Large intestine (tissue), 3 donors: ENCODE measurements at regions not wholly inside any gene's neighbourhood (a gene's known extent, or its start where the extent isn't known, plus 50 kb on each side); places are given as distances from the start of the nearest gene placed in this dataset.

ENCODE experiments used
- DNase-seq, 2 donors: peaks; one replicate each; pipeline versions ENCODE4 v3.0.0 to v3.0.0-alpha.2; 2013
- H3K27ac ChIP-seq: one replicate; pipeline ENCODE4 v1.5.1; 2013; ENCODE audit warnings: low read length
- H3K27me3 ChIP-seq: 2 replicates; pipeline ENCODE4 v1.6.1; 2013; ENCODE audit warnings: low read length; ENCODE audit not compliant: control insufficient read depth, insufficient read depth
- H3K36me3 ChIP-seq: 2 replicates; pipeline ENCODE4 v1.6.1; 2013; ENCODE audit warnings: low read length; ENCODE audit not compliant: control insufficient read depth, insufficient read depth
- H3K4me1 ChIP-seq: one replicate; pipeline ENCODE4 v1.6.1; 2013; ENCODE audit warnings: low read length; ENCODE audit not compliant: control insufficient read depth, insufficient read depth
- H3K4me3 ChIP-seq: one replicate; pipeline ENCODE4 v1.5.1; 2013; ENCODE audit warnings: low read length
- H3K9me3 ChIP-seq: one replicate; pipeline ENCODE4 v1.6.1; 2013; ENCODE audit warnings: mild to moderate bottlenecking, low read depth, low read length, moderate library complexity; ENCODE audit not compliant: control insufficient read depth
- WGBS: methylation state at CpG from one replicate; pipeline ENCODE4 v1.1.5; 2013; ENCODE audit warnings: low lambda C conversion rate; ENCODE audit not compliant: insufficient coverage; 5-methylcytosine and 5-hydroxymethylcytosine counted together

DNA sequence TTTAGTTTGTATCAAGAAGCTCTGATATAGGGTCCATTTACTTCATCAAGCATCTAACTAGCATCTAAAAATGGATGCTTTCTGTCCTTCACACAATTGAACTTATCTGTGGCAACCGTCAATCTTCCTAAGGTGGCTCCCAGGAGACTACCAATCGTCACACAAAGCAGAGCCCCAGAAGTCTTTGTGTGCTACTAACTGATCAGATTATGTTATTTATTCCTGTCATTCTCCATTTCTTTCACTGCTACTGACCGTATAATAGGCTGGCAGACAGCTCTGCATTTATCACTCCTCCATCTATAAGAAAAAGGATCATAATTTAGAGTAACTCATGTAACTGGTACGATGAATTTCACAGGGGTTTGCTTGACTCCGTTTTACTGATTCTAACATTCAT, 585.0 kb upstream of the NXPH2 start:
- no peak for DNase-seq
- H3K36me3 ChIP-seq: no peaks in the 10 kb centered on the region
- H3K4me1 ChIP-seq: no peaks in the 10 kb centered on the region
- no CpG with 5 or more reads among the region's 5 CpGs for WGBS
- no peaks in the 10 kb centered on the region for H3K27me3 ChIP-seq
- no peak overlapping the region for H3K4me3 ChIP-seq
- no peaks in the 10 kb centered on the region for H3K9me3 ChIP-seq
- no peak overlapping the region for H3K27ac ChIP-seq

GRCh38 chr2:139360654-139361053, 580.5 kb upstream of the NXPH2 start:
- no peaks in the 10 kb centered on the region for H3K4me1 ChIP-seq
- H3K4me3 ChIP-seq: no peak overlapping the region
- no peak for DNase-seq
- H3K9me3 ChIP-seq: no peaks in the 10 kb centered on the region
- no peak overlapping the region for H3K27ac ChIP-seq
- no peaks in the 10 kb centered on the region for H3K27me3 ChIP-seq
- 57% methylated on average over 1 of the region's 1 CpG for WGBS
- no peaks in the 10 kb centered on the region for H3K36me3 ChIP-seq

DNA sequence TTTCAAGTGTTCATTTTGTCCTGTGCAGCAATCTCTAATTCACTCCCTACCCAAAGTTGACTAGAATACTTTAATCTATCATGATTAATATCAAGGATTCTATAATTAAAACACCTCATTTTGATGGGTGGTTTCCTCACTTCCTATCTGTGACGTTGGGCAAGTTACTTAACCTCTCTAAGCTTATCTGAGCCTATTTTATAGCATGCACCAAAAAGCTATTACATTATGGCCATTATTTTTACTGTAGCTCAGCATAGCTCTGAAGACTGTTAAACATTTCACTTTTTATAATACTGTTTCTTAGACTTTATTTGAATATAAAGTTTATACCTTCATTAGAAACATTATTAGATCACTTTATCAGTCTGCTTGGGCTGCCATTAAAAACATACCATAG, 579.6 kb upstream of the NXPH2 start:
- no peaks in the 10 kb centered on the region for H3K27me3 ChIP-seq
- H3K4me1 ChIP-seq: no peaks in the 10 kb centered on the region
- no peak overlapping the region for H3K27ac ChIP-seq
- no peak for DNase-seq
- H3K36me3 ChIP-seq: no peaks in the 10 kb centered on the region
- 33% methylated on average over 1 of the region's 1 CpG for WGBS
- H3K4me3 ChIP-seq: no peak overlapping the region
- H3K9me3 ChIP-seq: no peaks in the 10 kb centered on the region

DNA sequence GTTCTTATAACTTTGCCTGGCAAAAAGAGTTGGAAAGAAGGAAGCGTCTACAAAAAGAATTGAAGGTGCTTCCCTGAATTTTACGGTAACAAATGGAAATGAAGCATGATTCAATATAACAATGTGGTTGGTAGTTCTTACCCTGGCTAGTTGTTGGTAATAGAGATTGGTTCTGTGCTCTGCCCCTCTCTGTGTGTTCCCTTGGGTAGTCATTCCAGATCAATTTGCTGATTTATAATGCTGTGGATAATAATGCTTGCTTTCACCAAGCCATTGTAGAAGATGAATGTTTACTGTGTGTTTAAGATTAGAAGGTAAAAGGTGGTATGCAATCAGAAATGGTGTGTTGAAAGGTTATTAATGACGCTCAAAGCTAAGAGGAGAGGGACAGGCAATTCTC, 577.8 kb upstream of the NXPH2 start:
- WGBS: 79% methylated on average over 3 of the region's 3 CpGs
- Histone ChIP-seq H3K27me3 (no peaks in the 10 kb centered on the region), H3K4me3 (no peak overlapping the region), H3K27ac (no peak overlapping the region), H3K36me3 (no peaks in the 10 kb centered on the region), H3K9me3 (peaks cover 3% of the 10 kb centered on the region), H3K4me1 (no peaks in the 10 kb centered on the region)
- no peak for DNase-seq

DNA sequence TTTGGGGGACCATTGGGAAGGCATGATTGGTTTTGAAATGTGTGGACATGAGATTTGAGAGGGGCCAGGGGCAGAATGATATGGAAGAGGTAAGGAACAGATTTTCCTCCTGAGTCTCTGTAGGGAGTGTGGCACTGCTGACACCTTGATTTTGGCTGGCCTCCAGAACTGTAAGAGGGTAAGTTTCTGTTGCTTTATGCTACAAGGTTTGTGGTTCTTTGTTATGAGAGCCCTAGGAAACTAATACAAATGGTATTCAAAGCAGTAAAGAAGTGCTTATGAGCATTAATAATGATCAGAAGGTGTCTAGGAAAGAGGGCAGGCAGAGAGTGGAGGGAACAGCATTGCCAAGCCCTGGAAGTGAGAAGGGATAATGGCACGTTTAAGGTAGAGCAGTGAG, 574.3 kb upstream of the NXPH2 start:
- H3K36me3 ChIP-seq: no peaks in the 10 kb centered on the region
- H3K9me3 ChIP-seq: peaks cover 3% of the 10 kb centered on the region
- no peak overlapping the region for H3K27ac ChIP-seq
- WGBS: no CpG with 5 or more reads among the region's 1 CpG
- no peaks in the 10 kb centered on the region for H3K4me1 ChIP-seq
- no peak overlapping the region for H3K4me3 ChIP-seq
- no peak for DNase-seq
- no peaks in the 10 kb centered on the region for H3K27me3 ChIP-seq

GRCh38 chr2:139353874-139354273, 573.7 kb upstream of the NXPH2 start:
- peaks cover 3% of the 10 kb centered on the region for H3K9me3 ChIP-seq
- no peak overlapping the region for H3K4me3 ChIP-seq
- no peak for DNase-seq
- no peaks in the 10 kb centered on the region for H3K27me3 ChIP-seq
- H3K36me3 ChIP-seq: no peaks in the 10 kb centered on the region
- WGBS: no CpG with 5 or more reads among the region's 1 CpG
- H3K27ac ChIP-seq: no peak overlapping the region
- H3K4me1 ChIP-seq: no peaks in the 10 kb centered on the region

DNA sequence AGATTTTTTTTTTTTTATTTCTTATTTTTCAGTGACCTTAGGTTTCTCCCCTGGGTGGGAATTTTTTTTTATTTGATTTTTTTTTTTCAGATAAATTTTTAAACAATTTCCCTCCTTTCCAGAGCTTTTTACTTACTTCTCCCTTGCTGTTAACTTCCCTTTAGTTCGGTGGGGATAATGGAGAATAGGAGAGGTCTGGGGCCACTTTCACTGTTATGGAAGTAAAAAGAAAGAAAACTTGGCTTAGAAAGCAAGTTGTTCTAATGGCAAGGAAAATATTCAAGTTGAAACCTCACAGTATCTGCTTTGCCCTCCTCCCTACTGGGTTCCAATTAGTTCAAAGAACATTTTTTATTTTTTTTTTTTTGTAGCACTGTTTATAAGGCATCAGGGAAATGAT, 537.1 kb upstream of the NXPH2 start:
- Histone ChIP-seq H3K27ac (no peak overlapping the region), H3K9me3 (no peaks in the 10 kb centered on the region), H3K36me3 (no peaks in the 10 kb centered on the region), H3K27me3 (no peaks in the 10 kb centered on the region), H3K4me1 (no peaks in the 10 kb centered on the region), H3K4me3 (no peak overlapping the region)
- 86% methylated on average over 1 of the region's 1 CpG for WGBS
- DNase-seq: no peak

DNA sequence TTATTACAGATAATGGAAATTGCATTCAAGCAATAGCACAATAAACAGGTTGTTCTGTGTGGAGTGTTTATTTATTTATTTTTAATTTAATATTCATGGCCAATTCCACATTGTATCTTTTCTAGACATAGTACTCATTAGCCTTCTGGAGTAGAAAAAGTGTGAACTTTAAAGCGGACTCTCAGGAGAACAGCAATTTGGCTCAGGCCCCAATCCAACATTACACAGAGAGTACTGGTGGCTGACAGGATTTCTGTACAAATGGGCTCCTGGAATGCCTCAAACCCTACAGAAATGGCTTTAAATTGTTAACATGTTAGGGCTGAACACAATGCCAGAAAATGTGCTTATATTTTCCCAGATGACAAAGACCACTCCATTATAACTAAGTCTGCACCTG, 533.9 kb upstream of the NXPH2 start:
- no CpG with 5 or more reads among the region's 1 CpG for WGBS
- no peak for DNase-seq
- no peaks in the 10 kb centered on the region for H3K27me3 ChIP-seq
- H3K4me1 ChIP-seq: no peaks in the 10 kb centered on the region
- H3K36me3 ChIP-seq: no peaks in the 10 kb centered on the region
- H3K4me3 ChIP-seq: no peak overlapping the region
- no peaks in the 10 kb centered on the region for H3K9me3 ChIP-seq
- no peak overlapping the region for H3K27ac ChIP-seq

DNA sequence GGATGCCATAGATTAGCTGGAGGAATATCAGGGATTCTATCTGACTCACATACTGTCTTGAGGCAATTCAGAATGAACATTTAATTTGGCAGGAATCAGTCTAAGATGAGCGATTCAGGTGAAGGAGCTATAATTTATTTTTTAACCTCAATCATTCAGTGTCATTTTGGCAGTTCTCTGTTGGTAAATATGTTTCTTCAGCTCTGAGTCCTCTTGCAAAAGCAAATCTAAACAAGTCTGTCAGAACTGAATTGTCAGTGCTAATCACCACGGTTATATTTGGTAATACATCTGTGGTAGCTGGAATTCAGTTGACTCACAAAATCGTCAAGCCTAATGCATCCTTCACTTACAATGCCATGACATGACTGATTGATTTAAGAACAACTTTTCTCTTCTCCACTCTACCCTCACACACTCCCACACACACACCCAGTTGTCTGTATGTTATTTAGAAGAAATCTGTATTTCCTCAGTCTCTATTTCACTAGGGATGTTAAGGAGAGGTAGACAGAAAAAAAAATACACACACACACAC, 516.6 kb upstream of the NXPH2 start:
- no peak overlapping the region for H3K4me3 ChIP-seq
- no peaks in the 10 kb centered on the region for H3K27me3 ChIP-seq
- H3K9me3 ChIP-seq: no peaks in the 10 kb centered on the region
- no peaks in the 10 kb centered on the region for H3K36me3 ChIP-seq
- DNase-seq: no peak
- WGBS: no CpG with 5 or more reads among the region's 3 CpGs
- H3K27ac ChIP-seq: no peak overlapping the region
- no peaks in the 10 kb centered on the region for H3K4me1 ChIP-seq

DNA sequence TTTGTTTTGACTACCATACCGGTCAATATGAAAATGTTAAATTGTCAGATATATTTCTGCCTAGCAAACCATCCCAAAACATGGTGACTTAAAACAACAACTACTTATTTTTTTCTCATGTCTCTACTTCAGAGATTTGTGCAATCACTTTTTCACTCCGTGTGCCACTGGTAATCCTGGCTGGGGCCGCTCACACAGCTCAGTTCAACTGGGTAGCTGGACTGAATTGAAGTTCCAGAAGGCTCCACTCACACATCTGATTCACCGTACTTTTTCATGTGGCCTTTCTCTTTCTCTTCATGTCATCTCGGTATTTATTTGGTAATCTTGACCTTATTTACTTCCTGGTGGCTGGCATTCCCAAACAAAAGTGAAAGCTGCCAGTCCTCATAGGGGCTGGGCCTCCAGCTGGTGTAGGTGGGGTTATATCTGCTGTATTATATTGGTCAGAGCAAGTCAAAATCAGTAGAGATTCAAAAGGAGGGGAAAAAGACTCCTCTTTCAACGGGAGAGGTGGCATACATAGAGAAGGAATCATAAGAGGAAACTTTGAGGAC, 513.9 kb upstream of the NXPH2 start:
- DNase-seq: no peak
- no peaks in the 10 kb centered on the region for H3K27me3 ChIP-seq
- H3K27ac ChIP-seq: no peak overlapping the region
- H3K4me3 ChIP-seq: no peak overlapping the region
- H3K4me1 ChIP-seq: no peaks in the 10 kb centered on the region
- H3K9me3 ChIP-seq: no peaks in the 10 kb centered on the region
- WGBS: 90% methylated on average over 4 of the region's 6 CpGs
- no peaks in the 10 kb centered on the region for H3K36me3 ChIP-seq

- H3K27ac ChIP-seq: no peak overlapping the region
- no peaks in the 10 kb centered on the region for H3K9me3 ChIP-seq
- DNase-seq: no peak
- 86% methylated on average over 1 of the region's 2 CpGs for WGBS
- no peaks in the 10 kb centered on the region for H3K36me3 ChIP-seq
- no peaks in the 10 kb centered on the region for H3K4me1 ChIP-seq
- H3K4me3 ChIP-seq: no peak overlapping the region
- no peaks in the 10 kb centered on the region for H3K27me3 ChIP-seq
Measured at GRCh38 chr2:139281124-139281523, 500.9 kb upstream of the NXPH2 start.
